ENCODE measurements at regions not wholly inside any gene's neighbourhood (a gene's known extent, or its start where the extent isn't known, plus 50 kb on each side); places are given as distances from the start of the nearest gene placed in this dataset.

GRCh38 chr10:71043858-71044257, 155.5 kb upstream of the PCBD1 start:
- Histone ChIP-seq H3K4me3 (ENCODE audit: low read depth, low read length) (no peak overlapping the region), H3K36me3 (ENCODE audit: control insufficient read depth, insufficient read depth, low read length) (no peaks in the 10 kb centered on the region), H3K4me1 (ENCODE audit: control insufficient read depth, insufficient read depth, low read length) (no peaks in the 10 kb centered on the region), H3K9ac (ENCODE audit: low read depth, low read length) (no peak overlapping the region), H3K27me3 (ENCODE audit: control insufficient read depth, insufficient read depth, low read length) (no peaks in the 10 kb centered on the region), H3K9me3 (ENCODE audit: control insufficient read depth, insufficient read depth, low read length) (no peaks in the 10 kb centered on the region)

DNA sequence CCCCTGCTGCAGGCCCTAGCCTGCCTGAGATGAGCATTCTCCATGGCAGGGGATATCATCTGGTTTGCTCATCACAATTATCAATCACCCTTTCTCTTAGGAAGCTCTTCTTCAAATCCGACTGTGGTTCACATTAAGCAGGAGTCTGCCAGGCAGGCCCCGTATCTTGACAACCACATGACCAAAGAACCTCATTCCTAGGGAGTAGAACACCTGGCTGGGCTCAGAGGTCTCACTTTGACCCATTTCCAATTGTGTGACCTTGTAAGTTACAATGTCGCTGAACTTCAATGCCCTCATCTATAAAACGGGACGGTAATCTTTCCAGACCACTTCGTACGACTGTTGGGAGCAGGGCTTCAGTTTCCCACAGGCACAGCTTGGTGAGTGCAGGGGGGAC, 156.4 kb upstream of the PCBD1 start:
- H3K27me3 ChIP-seq (ENCODE audit: control insufficient read depth, insufficient read depth, low read length) = no peaks in the 10 kb centered on the region
- H3K36me3 ChIP-seq (ENCODE audit: control insufficient read depth, insufficient read depth, low read length) = no peaks in the 10 kb centered on the region

DNA sequence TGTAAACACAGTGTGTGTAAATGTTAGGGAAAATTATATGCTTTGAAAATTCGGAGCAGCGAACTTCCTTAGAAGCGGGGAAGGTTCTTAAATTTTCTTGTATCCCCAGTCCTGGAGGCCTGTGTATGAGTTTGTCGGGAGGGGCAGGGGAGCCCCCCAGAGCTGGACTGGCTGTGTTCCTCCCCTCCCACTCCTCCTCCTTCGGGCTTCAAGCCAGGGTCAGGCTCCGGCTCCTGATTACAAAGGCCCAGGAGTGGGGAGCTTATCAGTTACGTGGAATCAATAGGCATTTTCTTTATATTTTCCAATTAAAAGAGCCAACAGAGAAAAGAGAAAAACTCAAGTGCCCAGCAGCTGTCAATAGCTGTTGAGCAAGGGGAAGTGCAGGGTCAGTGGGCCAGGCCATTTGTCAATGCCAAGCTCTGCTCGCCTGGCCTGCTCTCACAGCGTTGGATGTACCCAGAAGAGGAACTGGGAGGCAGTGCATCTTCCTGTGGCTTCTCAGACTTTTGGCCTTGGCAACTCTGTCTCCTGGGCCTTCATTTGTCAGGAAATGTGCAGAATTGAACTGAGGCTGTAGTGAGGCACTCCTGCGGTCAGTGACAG, 156.9 kb upstream of the PCBD1 start:
- no peak overlapping the region for H3K9ac ChIP-seq (ENCODE audit: low read depth, low read length)
- no peaks in the 10 kb centered on the region for H3K27me3 ChIP-seq (ENCODE audit: control insufficient read depth, insufficient read depth, low read length)
- no peak overlapping the region for H3K4me3 ChIP-seq (ENCODE audit: low read depth, low read length)
- H3K4me1 ChIP-seq (ENCODE audit: control insufficient read depth, insufficient read depth, low read length) = no peaks in the 10 kb centered on the region
- no peaks in the 10 kb centered on the region for H3K9me3 ChIP-seq (ENCODE audit: control insufficient read depth, insufficient read depth, low read length)
- no peaks in the 10 kb centered on the region for H3K36me3 ChIP-seq (ENCODE audit: control insufficient read depth, insufficient read depth, low read length)

More for the DNA sequence above, 156.4 kb upstream of the PCBD1 start:
- Histone ChIP-seq H3K9ac (ENCODE audit: low read depth, low read length) (no peak overlapping the region), H3K4me1 (ENCODE audit: control insufficient read depth, insufficient read depth, low read length) (no peaks in the 10 kb centered on the region), H3K9me3 (ENCODE audit: control insufficient read depth, insufficient read depth, low read length) (no peaks in the 10 kb centered on the region), H3K4me3 (ENCODE audit: low read depth, low read length) (no peak overlapping the region)

DNA sequence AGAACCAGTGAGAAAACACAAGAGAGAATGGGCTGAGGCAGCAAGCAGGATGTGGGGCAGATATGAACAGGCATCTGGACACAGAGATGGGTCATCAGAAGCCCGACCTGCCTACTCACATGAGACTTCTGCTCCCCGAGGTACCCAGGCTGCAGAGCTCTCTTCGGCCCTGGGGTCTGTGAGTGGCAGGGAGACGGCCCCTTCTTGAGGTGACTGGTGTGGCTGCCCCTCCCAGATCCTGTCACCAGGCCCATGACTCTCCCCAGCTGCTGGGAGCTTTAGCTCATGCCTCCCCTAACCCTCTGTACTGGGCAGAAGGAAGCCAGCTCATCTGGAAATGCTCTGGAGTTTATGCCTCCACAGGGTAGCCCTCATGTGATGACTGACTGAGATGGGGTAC, 157.6 kb upstream of the PCBD1 start:
- Histone ChIP-seq H3K36me3 (ENCODE audit: control insufficient read depth, insufficient read depth, low read length) (no peaks in the 10 kb centered on the region), H3K4me1 (ENCODE audit: control insufficient read depth, insufficient read depth, low read length) (no peaks in the 10 kb centered on the region), H3K4me3 (ENCODE audit: low read depth, low read length) (no peak overlapping the region), H3K9me3 (ENCODE audit: control insufficient read depth, insufficient read depth, low read length) (no peaks in the 10 kb centered on the region), H3K27me3 (ENCODE audit: control insufficient read depth, insufficient read depth, low read length) (no peaks in the 10 kb centered on the region), H3K9ac (ENCODE audit: low read depth, low read length) (no peak overlapping the region)

GRCh38 chr10:71046747-71047146, 158.4 kb upstream of the PCBD1 start:
- H3K9ac ChIP-seq (ENCODE audit: low read depth, low read length) = no peak overlapping the region
- H3K9me3 ChIP-seq (ENCODE audit: control insufficient read depth, insufficient read depth, low read length) = no peaks in the 10 kb centered on the region
- H3K36me3 ChIP-seq (ENCODE audit: control insufficient read depth, insufficient read depth, low read length) = no peaks in the 10 kb centered on the region
- no peak overlapping the region for H3K4me3 ChIP-seq (ENCODE audit: low read depth, low read length)
- no peaks in the 10 kb centered on the region for H3K4me1 ChIP-seq (ENCODE audit: control insufficient read depth, insufficient read depth, low read length)
- no peaks in the 10 kb centered on the region for H3K27me3 ChIP-seq (ENCODE audit: control insufficient read depth, insufficient read depth, low read length)

- no peak overlapping the region for H3K4me3 ChIP-seq (ENCODE audit: low read depth, low read length)
- no peaks in the 10 kb centered on the region for H3K4me1 ChIP-seq (ENCODE audit: control insufficient read depth, insufficient read depth, low read length)
- no peaks in the 10 kb centered on the region for H3K9me3 ChIP-seq (ENCODE audit: control insufficient read depth, insufficient read depth, low read length)
- H3K9ac ChIP-seq (ENCODE audit: low read depth, low read length) = no peak overlapping the region
- no peaks in the 10 kb centered on the region for H3K27me3 ChIP-seq (ENCODE audit: control insufficient read depth, insufficient read depth, low read length)
- no peaks in the 10 kb centered on the region for H3K36me3 ChIP-seq (ENCODE audit: control insufficient read depth, insufficient read depth, low read length)
Observed at GRCh38 chr10:71048971-71049615, 160.7 kb upstream of the PCBD1 start.

DNA sequence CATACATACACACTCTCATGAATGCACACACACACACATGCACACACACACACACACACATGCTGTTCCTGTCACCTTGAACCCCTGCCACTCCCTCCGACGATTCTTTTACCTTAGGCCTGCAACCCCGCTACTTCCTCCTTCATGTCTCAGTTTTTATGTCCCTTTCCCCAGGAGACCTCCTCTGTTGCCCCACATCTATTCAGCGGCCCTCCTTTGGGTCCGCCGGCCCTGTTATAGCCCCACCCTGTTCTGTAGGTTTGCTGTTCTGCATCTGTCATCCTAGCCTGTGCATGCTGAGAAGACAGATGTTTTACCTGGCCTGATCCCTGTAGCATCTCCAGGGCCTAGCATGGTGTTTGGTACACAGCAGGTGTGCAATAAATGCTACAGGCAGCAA, 161.6 kb upstream of the PCBD1 start:
- Histone ChIP-seq H3K9me3 (ENCODE audit: control insufficient read depth, insufficient read depth, low read length) (no peaks in the 10 kb centered on the region), H3K9ac (ENCODE audit: low read depth, low read length) (no peak overlapping the region), H3K4me3 (ENCODE audit: low read depth, low read length) (no peak overlapping the region), H3K27me3 (ENCODE audit: control insufficient read depth, insufficient read depth, low read length) (no peaks in the 10 kb centered on the region), H3K4me1 (ENCODE audit: control insufficient read depth, insufficient read depth, low read length) (no peaks in the 10 kb centered on the region), H3K36me3 (ENCODE audit: control insufficient read depth, insufficient read depth, low read length) (no peaks in the 10 kb centered on the region)

GRCh38 chr10:71052076-71052660, 160.2 kb upstream of the UNC5B start:
- H3K9me3 ChIP-seq (ENCODE audit: control insufficient read depth, insufficient read depth, low read length) = no peaks in the 10 kb centered on the region
- no peaks in the 10 kb centered on the region for H3K4me1 ChIP-seq (ENCODE audit: control insufficient read depth, insufficient read depth, low read length)
- H3K27me3 ChIP-seq (ENCODE audit: control insufficient read depth, insufficient read depth, low read length) = no peaks in the 10 kb centered on the region
- H3K4me3 ChIP-seq (ENCODE audit: low read depth, low read length) = no peak overlapping the region
- H3K9ac ChIP-seq (ENCODE audit: low read depth, low read length) = no peak overlapping the region
- H3K36me3 ChIP-seq (ENCODE audit: control insufficient read depth, insufficient read depth, low read length) = no peaks in the 10 kb centered on the region

DNA sequence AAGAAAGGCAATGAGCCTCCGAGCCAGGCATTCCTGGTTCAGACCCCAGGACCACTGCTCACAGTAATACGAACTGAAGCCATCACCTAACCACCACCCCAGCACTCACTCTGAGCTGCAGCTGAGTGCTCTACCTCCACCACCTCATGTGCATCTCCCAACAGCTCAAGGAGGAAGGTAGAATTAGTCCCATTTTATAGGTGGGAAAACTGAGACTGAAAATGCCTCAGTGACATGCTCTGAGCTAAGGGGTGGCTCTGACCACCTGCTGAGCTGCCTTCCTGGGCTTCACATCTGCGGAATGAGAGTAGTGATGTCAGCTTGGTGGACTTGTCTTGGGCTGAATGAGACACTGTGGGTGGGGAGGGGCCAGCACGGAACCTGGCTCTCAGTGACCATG, 159.7 kb upstream of the UNC5B start:
- Histone ChIP-seq H3K27me3 (ENCODE audit: control insufficient read depth, insufficient read depth, low read length) (no peaks in the 10 kb centered on the region), H3K4me1 (ENCODE audit: control insufficient read depth, insufficient read depth, low read length) (no peaks in the 10 kb centered on the region), H3K9me3 (ENCODE audit: control insufficient read depth, insufficient read depth, low read length) (no peaks in the 10 kb centered on the region), H3K36me3 (ENCODE audit: control insufficient read depth, insufficient read depth, low read length) (no peaks in the 10 kb centered on the region), H3K9ac (ENCODE audit: low read depth, low read length) (no peak overlapping the region), H3K4me3 (ENCODE audit: low read depth, low read length) (no peak overlapping the region)

DNA sequence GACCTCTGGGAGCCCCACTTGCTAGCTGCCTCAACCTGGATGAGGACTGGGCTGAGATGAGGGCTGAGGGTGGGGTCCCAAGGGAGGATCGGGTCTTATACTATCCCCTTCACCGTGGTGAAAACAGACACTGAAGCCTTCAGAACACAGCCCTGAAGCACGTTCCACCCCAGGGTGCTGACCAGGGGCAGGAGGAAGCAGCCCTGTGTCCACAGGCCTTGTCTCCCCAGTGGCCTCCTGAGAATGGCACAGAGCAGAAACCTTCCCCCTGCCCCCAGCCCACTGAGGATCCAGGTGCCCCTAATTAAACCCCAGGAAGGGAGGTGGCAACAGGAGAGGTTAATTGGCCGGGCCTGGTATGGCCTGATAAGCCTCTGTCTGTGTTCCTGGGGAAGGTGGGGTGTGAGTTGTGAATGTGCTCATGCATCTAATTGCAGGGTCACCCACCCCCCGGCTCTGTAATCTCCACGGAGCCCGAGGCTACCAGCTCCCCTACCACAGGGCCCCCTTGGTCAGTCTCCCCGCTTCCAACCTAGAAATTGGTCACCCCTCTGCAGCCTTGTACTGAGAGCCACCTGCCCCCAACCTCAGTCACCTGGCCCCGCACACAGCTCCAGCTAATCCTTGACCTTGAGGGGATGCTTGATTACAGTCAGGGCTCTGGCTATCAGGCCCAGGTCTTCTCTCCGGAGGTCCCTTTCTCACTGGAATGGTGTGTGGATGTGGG, 159.0 kb upstream of the UNC5B start:
- H3K9me3 ChIP-seq (ENCODE audit: control insufficient read depth, insufficient read depth, low read length) = no peaks in the 10 kb centered on the region
- no peak overlapping the region for H3K9ac ChIP-seq (ENCODE audit: low read depth, low read length)
- no peaks in the 10 kb centered on the region for H3K36me3 ChIP-seq (ENCODE audit: control insufficient read depth, insufficient read depth, low read length)
- H3K4me1 ChIP-seq (ENCODE audit: control insufficient read depth, insufficient read depth, low read length) = no peaks in the 10 kb centered on the region
- H3K27me3 ChIP-seq (ENCODE audit: control insufficient read depth, insufficient read depth, low read length) = no peaks in the 10 kb centered on the region
- H3K4me3 ChIP-seq (ENCODE audit: low read depth, low read length) = no peak overlapping the region

DNA sequence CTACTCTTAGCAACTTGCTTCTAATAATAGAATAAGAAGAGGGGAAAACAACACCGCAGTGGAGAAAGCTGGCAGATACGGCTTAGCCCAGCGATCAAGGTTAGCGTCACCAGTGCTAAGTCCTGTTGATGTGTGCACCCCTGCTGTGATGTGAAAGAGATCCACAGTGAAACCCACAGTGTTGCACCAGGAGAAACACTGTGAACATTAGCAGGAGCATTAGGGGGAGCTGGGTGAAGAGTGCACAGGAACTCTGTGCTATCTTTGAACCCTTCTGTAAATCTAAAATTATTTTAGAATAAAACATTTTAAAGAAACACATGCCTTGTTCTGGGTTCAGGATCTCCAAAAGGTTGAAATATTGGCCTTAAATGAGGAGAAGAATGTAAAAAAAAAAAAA, 154.1 kb upstream of the UNC5B start:
- H3K27me3 ChIP-seq (ENCODE audit: control insufficient read depth, insufficient read depth, low read length) = no peaks in the 10 kb centered on the region
- no peaks in the 10 kb centered on the region for H3K9me3 ChIP-seq (ENCODE audit: control insufficient read depth, insufficient read depth, low read length)
- no peaks in the 10 kb centered on the region for H3K4me1 ChIP-seq (ENCODE audit: control insufficient read depth, insufficient read depth, low read length)
- H3K36me3 ChIP-seq (ENCODE audit: control insufficient read depth, insufficient read depth, low read length) = no peaks in the 10 kb centered on the region
- H3K4me3 ChIP-seq (ENCODE audit: low read depth, low read length) = no peak overlapping the region
- H3K9ac ChIP-seq (ENCODE audit: low read depth, low read length) = no peak overlapping the region

Measured in iPS-15b (cell line).